RKO (cell line): ENCODE measurements at regions not wholly inside any gene's neighbourhood (a gene's known extent, or its start where the extent isn't known, plus 50 kb on each side); places are given as distances from the start of the nearest gene placed in this dataset.
A peak's percentile ranks its signal among the peaks of the same experiment; 100 is the strongest.

Experiments used
- DNase-seq: peaks from one replicate; pipeline ENCODE4 v3.0.0-alpha.2; 2016; ENCODE audit warnings: low spot score

- no peak for DNase-seq
These were observed 746.1 kb upstream of the MEF2C start for GRCh38 chr5:89628876-89629635.

- DNase-seq: no peak
These were observed 733.0 kb upstream of the MEF2C start for GRCh38 chr5:89615839-89616518.

GRCh38 chr5:89613222-89613956, 730.4 kb upstream of the MEF2C start:
- DNase-seq: peak; percentile 26

GRCh38 chr5:89606939-89607534, 724.1 kb upstream of the MEF2C start:
- DNase-seq: no peak

- DNase-seq: no peak
These were observed 721.4 kb upstream of the MEF2C start for GRCh38 chr5:89604342-89604741.

GRCh38 chr5:89601880-89602279, 718.9 kb upstream of the MEF2C start:
- DNase-seq: no peak

- DNase-seq: no peak
These were observed 714.9 kb upstream of the MEF2C start for GRCh38 chr5:89597878-89598277.

GRCh38 chr5:89596821-89597220, 713.8 kb upstream of the MEF2C start:
- no peak for DNase-seq

GRCh38 chr5:89595056-89595455, 712.1 kb upstream of the MEF2C start:
- no peak for DNase-seq

- DNase-seq: peak; percentile 62
These were observed 701.5 kb upstream of the MEF2C start for GRCh38 chr5:89584339-89584956.

GRCh38 chr5:89583534-89583933, 700.5 kb upstream of the MEF2C start:
- DNase-seq: no peak

GRCh38 chr5:89582768-89583339, 699.9 kb upstream of the MEF2C start:
- DNase-seq: no peak

GRCh38 chr5:89580976-89581375, 698.0 kb upstream of the MEF2C start:
- DNase-seq: no peak

GRCh38 chr5:89575319-89575718, 692.3 kb upstream of the MEF2C start:
- no peak for DNase-seq

GRCh38 chr5:89573345-89573744, 690.4 kb upstream of the MEF2C start:
- DNase-seq: no peak

GRCh38 chr5:89572696-89573095, 689.7 kb upstream of the MEF2C start:
- DNase-seq: no peak

- no peak for DNase-seq
These were observed 687.6 kb upstream of the MEF2C start for GRCh38 chr5:89570557-89570956.

GRCh38 chr5:89566340-89566739, 683.4 kb upstream of the MEF2C start:
- no peak for DNase-seq

- DNase-seq: no peak
These were observed 677.7 kb upstream of the MEF2C start for GRCh38 chr5:89560696-89561095.

- peak; percentile 87 for DNase-seq
These were observed 673.4 kb upstream of the MEF2C start for GRCh38 chr5:89556215-89556913.

- no peak for DNase-seq
These were observed 663.7 kb upstream of the MEF2C start for GRCh38 chr5:89546657-89547056.
